ENCODE measurements at regions not wholly inside any gene's neighbourhood (a gene's known extent, or its start where the extent isn't known, plus 50 kb on each side); places are given as distances from the start of the nearest gene placed in this dataset.

- TF ChIP-seq, protein P1, sequence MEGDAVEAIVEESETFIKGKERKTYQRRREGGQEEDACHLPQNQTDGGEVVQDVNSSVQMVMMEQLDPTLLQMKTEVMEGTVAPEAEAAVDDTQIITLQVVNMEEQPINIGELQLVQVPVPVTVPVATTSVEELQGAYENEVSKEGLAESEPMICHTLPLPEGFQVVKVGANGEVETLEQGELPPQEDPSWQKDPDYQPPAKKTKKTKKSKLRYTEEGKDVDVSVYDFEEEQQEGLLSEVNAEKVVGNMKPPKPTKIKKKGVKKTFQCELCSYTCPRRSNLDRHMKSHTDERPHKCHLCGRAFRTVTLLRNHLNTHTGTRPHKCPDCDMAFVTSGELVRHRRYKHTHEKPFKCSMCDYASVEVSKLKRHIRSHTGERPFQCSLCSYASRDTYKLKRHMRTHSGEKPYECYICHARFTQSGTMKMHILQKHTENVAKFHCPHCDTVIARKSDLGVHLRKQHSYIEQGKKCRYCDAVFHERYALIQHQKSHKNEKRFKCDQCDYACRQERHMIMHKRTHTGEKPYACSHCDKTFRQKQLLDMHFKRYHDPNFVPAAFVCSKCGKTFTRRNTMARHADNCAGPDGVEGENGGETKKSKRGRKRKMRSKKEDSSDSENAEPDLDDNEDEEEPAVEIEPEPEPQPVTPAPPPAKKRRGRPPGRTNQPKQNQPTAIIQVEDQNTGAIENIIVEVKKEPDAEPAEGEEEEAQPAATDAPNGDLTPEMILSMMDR (optimal IDR thresholded peaks at IDR 0.05 in 1 of 3, IDR thresholded peaks at IDR 0.05 in 1 of 3, conservative IDR thresholded peaks at IDR 0.05 in 1 of 3; ENCODE audit: extremely low read depth in 1 of 3, insufficient read depth in 2 of 3, low read length in 3 of 3): no peak
- TF ChIP-seq EZH2 (IDR thresholded peaks at IDR 0.05; ENCODE audit: low read length): no peak
Measured at GRCh38 chr4:112739442-112739841, 102.5 kb downstream of the LARP7 start.

Data from keratinocyte (primary cell).